IgD-negative memory B cell (primary cell): ENCODE measurements at regions not wholly inside any gene's neighbourhood (a gene's known extent, or its start where the extent isn't known, plus 50 kb on each side); places are given as distances from the start of the nearest gene placed in this dataset.
"Not testable (repeated sequence)": the region's sequence is repeated elsewhere in the genome, so short reads cannot be mapped to it uniquely, and the experiment has no call there.

Experiments used
- H3K27ac Mint-ChIP-seq, 3 donors: one replicate each; pipeline ENCODE4 v1.8.0; 2020 to 2022; ENCODE audit warnings: mild to moderate bottlenecking in 3 of 3, mixed read lengths in 3 of 3, moderate library complexity in 1 of 3
- H3K27me3 Mint-ChIP-seq: one replicate; pipeline ENCODE4 v1.8.0; 2021; ENCODE audit warnings: mixed read lengths
- H3K36me3 Mint-ChIP-seq: one replicate; pipeline ENCODE4 v1.8.0; 2020; ENCODE audit warnings: mild to moderate bottlenecking, mixed read lengths
- H3K4me1 Mint-ChIP-seq, 3 donors: one replicate each; pipeline ENCODE4 v1.8.0; 2020 to 2022; ENCODE audit warnings: mixed read lengths in 3 of 3, mild to moderate bottlenecking in 1 of 3
- H3K4me3 Mint-ChIP-seq, 4 donors: one replicate each; pipeline ENCODE4 v1.8.0; 2020 to 2022; ENCODE audit warnings: mild to moderate bottlenecking in 4 of 4, mixed read lengths in 4 of 4, moderate library complexity in 3 of 4
- H3K9me3 Mint-ChIP-seq, 3 donors: one replicate each; pipeline ENCODE4 v1.8.0; 2020 to 2021; ENCODE audit warnings: mixed read lengths in 3 of 3, mild to moderate bottlenecking in 1 of 3

DNA sequence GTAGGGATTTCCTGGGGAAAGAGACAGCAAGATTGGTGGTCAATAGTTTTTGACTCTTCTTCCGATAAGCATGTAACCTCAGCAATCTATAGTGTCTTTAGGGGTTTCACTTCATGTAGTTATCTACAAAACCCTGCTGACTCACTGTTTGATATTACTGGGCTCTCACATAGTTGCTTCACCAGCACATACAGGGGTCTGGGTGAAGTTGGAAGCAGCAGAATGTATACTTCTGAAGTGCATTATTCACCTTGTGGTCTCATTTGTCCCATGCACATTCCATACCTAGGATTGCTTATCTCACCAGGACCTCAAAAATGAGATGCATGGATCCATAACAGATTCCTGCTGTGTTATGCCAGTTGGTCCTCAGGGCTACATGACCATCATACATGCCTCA lies 280.0 kb downstream of the LRIG3 start:
- H3K27me3 Mint-ChIP-seq = no peaks in the 10 kb centered on the region
- peaks cover 0 to 3% (median 2%) of the 10 kb centered on the region in 3 donors for H3K9me3 Mint-ChIP-seq
- no peaks in the 10 kb centered on the region for H3K36me3 Mint-ChIP-seq
- H3K4me3 Mint-ChIP-seq = no peak overlapping the region
- no peak overlapping the region for H3K27ac Mint-ChIP-seq
- no peaks in the 10 kb centered on the region for H3K4me1 Mint-ChIP-seq

DNA sequence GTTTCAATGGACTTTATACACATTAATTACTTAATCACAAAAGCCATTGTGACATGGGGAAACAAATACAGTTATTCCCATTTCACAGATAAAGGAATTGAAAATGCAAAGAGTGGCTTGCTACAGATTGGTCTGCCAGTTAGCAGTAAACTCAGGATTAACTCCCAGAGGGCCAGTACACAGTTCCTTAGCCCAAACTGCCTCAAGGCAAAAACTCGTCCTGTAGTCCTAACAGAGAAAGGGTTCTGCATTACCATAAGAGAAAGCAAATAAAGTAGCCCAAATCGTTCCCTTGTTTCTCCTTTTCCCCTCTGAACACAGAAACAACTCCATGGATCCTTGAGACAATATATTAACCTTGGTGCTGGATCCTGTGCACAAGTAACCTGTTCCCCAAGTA lies 274.4 kb downstream of the LRIG3 start:
- Mint-ChIP-seq H3K4me1 (no peaks in the 10 kb centered on the region), H3K27me3 (no peaks in the 10 kb centered on the region), H3K4me3 (no peak overlapping the region)

DNA sequence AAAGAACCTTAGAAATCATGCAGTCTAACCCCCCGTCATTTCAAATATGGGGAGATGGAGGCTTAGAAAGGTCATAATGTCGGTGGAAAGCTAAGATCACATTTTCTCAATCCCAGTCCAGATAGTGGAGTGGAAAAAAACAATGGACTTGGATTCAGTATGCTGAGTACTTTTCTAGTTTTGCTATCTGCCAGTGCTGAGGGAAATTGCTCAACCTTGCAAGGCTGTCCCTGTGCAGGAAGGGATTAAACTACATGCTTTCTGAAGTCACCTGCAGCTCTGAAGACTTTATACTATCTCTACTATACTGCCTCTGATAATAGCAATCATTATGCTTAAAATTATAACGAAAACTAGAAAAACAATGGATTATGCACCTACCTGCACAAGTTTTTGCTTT lies 272.8 kb downstream of the LRIG3 start:
- no peaks in the 10 kb centered on the region for H3K4me1 Mint-ChIP-seq
- H3K9me3 Mint-ChIP-seq = peaks cover 0 to 4% (median 0%) of the 10 kb centered on the region in 3 donors
- H3K27ac Mint-ChIP-seq = no peak overlapping the region
- H3K27me3 Mint-ChIP-seq = no peaks in the 10 kb centered on the region
- H3K36me3 Mint-ChIP-seq = no peaks in the 10 kb centered on the region
- H3K4me3 Mint-ChIP-seq = no peak overlapping the region

More for the DNA sequence above, 274.4 kb downstream of the LRIG3 start:
- Mint-ChIP-seq H3K36me3 (no peaks in the 10 kb centered on the region), H3K9me3 (peaks cover 0 to 4% (median 0%) of the 10 kb centered on the region in 3 donors), H3K27ac (no peak overlapping the region)

DNA sequence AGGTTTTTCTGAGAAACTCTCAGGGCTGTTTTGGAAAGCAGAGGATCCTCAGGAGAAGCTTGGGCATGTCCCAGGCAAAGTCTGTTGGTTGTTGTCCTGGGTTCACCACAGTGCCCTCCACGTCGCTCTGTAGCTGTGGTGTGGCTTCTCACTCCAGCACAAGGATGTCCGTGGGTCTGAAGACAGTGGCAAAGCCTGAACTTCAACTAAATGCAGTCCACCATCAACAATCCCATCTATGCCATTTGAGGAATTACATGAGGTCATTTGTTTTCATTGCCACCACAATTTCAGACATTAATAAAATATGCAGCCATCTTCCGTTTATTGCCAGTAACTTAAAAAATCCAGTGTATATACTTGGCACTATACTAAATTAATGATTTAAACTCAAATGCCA lies 272.1 kb downstream of the LRIG3 start:
- H3K4me3 Mint-ChIP-seq = no peak overlapping the region
- no peaks in the 10 kb centered on the region for H3K36me3 Mint-ChIP-seq
- no peaks in the 10 kb centered on the region for H3K4me1 Mint-ChIP-seq
- no peak overlapping the region for H3K27ac Mint-ChIP-seq
- peaks cover 0 to 9% (median 0%) of the 10 kb centered on the region in 3 donors for H3K9me3 Mint-ChIP-seq
- no peaks in the 10 kb centered on the region for H3K27me3 Mint-ChIP-seq

DNA sequence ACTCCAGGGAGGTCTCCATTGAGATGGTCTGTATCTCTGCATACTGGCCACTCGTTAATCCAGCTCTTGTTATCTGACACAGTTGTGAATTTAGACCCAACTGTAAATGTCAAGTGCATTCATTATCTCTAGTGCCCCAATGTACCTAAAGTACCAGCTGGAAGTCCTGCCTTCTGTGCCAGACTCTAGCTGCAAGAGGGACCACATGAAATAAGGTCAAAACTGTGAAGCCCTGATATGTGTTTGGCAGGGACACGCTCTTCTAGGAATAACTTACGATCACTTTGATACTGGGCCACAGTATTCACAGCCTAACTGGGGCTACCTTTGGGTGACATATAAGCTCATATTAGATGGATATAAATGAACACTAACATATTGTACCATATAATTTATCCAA lies 268.5 kb downstream of the LRIG3 start:
- peaks cover 2 to 9% (median 3%) of the 10 kb centered on the region in 3 donors for H3K9me3 Mint-ChIP-seq
- H3K4me3 Mint-ChIP-seq = no peak overlapping the region
- H3K27me3 Mint-ChIP-seq = no peaks in the 10 kb centered on the region
- no peaks in the 10 kb centered on the region for H3K36me3 Mint-ChIP-seq
- H3K27ac Mint-ChIP-seq = no peak overlapping the region
- H3K4me1 Mint-ChIP-seq = no peaks in the 10 kb centered on the region

DNA sequence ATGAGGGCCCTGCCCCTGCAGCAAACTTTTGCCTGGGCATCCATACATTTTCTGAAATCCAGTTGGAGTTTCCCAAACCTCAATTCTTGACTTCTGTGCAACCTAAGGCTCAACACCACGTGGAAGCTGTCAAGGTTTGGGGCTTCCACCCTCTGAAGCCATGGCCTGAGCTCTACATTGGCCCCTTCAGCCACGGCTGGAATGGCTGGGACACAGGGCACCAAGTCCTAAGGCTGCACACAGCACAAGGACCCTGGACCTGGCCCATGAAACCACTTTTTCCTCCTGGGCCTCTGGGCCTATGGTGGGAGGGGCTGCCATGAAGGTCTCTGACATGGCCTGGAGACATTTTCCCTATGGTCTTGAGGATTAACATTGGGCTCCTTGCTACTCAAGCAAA lies 266.3 kb downstream of the LRIG3 start:
- H3K36me3 Mint-ChIP-seq = no peaks in the 10 kb centered on the region
- H3K27me3 Mint-ChIP-seq = no peaks in the 10 kb centered on the region
- no peak overlapping the region for H3K4me3 Mint-ChIP-seq
- peaks cover 2 to 6% (median 4%) of the 10 kb centered on the region in 3 donors for H3K9me3 Mint-ChIP-seq
- no peak overlapping the region for H3K27ac Mint-ChIP-seq
- H3K4me1 Mint-ChIP-seq = no peaks in the 10 kb centered on the region

DNA sequence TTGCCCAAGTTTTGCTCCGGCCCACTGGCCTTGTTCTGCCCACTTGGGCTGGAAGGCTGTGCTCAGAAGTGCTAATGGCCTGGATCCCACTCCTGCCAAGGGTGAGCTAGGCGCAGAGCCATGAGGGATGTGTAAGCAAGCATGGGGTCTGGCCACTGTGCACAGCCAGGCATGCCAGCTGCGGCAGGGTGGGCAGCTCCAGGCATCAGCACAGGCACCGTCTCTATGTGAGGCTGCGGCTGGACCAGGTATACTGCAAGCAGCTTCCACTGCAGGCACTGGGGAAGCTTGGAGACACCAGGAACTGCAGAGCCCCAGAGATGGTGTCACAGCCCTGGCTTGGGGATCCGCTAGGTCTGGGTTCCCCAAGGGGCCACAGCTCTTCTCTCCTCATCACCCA lies 264.9 kb downstream of the LRIG3 start:
- Mint-ChIP-seq H3K27ac (no peak overlapping the region), H3K4me3 (no peak overlapping the region), H3K9me3 (peaks cover 2 to 7% (median 4%) of the 10 kb centered on the region in 3 donors), H3K36me3 (no peaks in the 10 kb centered on the region), H3K27me3 (no peaks in the 10 kb centered on the region), H3K4me1 (no peaks in the 10 kb centered on the region)

DNA sequence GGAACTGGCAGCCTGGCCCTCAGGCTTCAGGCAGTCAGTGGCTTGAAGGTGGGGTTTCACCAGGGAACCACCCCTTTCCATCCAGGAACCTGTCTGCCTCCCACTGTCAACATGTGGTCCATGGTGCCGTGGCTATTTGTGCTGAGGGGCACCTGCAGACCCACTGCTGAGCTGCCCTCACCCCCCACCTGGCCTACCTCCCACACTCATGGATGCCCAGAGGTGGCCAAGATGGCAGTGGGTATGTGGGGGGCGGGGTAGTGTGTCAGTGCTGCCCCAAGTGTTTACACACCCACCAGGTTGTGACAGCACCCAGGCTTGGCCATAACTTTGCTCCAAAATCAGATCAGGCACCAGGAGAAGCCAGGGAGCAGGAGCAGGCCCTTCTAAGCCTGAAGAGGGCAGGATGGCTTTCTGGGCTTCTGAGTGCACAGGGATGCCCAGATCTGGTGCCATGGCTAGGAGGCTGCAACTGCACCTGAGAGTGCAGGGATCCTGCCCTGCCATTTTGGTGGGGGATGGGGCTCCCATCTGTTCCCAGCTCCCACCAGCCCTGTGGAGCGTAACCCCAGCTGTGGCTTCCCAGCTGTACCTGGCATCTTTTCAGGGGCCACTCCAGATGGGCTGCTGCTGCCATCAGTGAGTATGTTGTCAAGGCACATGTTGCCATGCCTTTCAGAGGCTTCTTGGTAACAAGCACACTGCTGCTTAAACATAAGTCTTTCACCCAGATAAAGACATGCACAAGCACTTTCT lies 263.9 kb downstream of the LRIG3 start:
- no peaks in the 10 kb centered on the region for H3K27me3 Mint-ChIP-seq
- no peak overlapping the region for H3K4me3 Mint-ChIP-seq
- peaks cover 2 to 11% (median 4%) of the 10 kb centered on the region in 3 donors for H3K9me3 Mint-ChIP-seq
- no peaks in the 10 kb centered on the region for H3K4me1 Mint-ChIP-seq
- H3K27ac Mint-ChIP-seq = no peak overlapping the region
- H3K36me3 Mint-ChIP-seq = no peaks in the 10 kb centered on the region

DNA sequence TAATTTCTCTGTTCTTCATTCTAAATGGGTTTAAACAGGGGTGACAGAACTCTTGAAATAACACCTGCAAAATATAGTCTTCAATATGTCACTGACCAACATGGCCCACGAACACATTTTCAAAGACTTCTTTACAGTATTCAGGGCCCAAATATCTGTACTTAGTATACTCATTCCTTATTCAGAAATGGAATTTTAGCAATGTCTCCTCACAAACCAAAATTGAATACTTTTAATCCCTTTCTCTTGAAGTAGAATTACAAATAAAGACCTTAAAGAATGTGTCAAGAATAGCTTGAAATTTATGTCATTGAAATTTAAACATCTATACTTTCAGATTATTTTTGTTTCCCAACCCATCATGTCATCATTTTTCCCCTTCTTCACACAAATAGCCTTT lies 263.1 kb downstream of the LRIG3 start:
- Mint-ChIP-seq H3K9me3 (peaks cover 2 to 11% (median 4%) of the 10 kb centered on the region in 3 donors), H3K36me3 (no peaks in the 10 kb centered on the region), H3K27ac (no peak overlapping the region), H3K27me3 (no peaks in the 10 kb centered on the region), H3K4me1 (no peaks in the 10 kb centered on the region), H3K4me3 (no peak overlapping the region)

DNA sequence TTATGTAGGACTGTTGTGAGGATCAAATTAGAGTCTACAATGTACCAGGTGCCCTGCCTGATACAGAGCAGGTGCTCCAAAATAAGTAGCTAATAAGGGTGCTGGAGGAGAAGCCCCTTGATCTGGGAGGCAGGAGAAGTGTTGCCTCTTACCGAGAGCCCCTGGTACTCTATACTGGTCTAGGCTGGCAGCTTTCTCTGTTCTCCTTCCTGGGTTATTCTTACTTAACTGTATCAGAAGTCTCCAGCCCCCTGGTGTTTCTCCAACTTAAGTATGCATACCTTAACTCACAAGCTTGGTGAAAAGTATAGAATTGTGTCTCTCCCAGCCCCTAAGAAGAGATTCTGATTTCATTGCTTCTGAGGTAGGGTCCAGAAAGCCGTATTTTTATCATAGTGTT lies 254.9 kb downstream of the LRIG3 start:
- Mint-ChIP-seq H3K27ac (no peak overlapping the region), H3K36me3 (no peaks in the 10 kb centered on the region), H3K9me3 (peaks cover 0 to 16% (median 3%) of the 10 kb centered on the region in 3 donors), H3K4me3 (no peak overlapping the region), H3K27me3 (no peaks in the 10 kb centered on the region), H3K4me1 (no peaks in the 10 kb centered on the region)

DNA sequence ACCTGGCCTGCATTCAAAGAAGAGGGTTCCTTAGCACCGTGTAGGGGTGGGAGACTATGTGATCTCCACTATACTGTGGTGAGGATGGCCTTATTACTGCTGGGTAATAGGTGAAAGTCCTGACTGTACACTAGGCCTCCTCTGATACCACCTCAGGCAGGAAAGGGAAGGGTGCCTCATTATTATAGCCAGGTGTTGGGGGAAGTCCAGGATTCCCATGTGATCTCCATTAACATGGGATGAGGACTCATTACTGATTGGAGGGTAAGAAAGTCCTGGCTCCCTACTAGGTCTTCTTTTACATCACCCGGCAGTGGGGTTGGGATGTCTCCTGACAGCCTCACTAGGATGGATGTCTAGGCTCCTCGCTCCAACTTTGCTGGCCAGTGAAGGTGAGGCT lies 252.1 kb downstream of the LRIG3 start:
- H3K27me3 Mint-ChIP-seq = no peaks in the 10 kb centered on the region
- H3K4me3 Mint-ChIP-seq = no peak overlapping the region
- H3K9me3 Mint-ChIP-seq = peaks cover 2 to 18% (median 5%) of the 10 kb centered on the region in 3 donors
- H3K4me1 Mint-ChIP-seq = no peaks in the 10 kb centered on the region
- H3K27ac Mint-ChIP-seq = no peak overlapping the region
- no peaks in the 10 kb centered on the region for H3K36me3 Mint-ChIP-seq

DNA sequence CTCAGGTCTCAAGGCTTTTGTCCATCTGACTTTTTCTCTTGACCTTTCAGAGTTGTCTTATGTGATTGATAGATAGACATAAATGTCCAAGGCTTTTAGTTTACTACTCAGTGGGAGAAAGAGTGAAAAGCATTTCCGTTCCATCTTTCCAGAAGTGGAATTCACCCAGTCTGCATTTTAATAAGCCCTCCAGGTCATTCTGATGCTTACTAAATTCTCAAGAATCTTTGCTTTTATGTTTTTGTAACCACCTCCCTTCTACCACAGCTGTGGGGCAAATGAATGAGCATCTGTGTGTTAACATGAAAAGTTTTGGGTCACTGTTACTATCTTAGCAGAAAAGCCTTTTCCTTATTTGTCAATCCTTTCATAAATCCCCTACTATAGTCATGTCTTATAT lies 251.4 kb downstream of the LRIG3 start:
- H3K4me3 Mint-ChIP-seq = no peak overlapping the region
- H3K9me3 Mint-ChIP-seq = peaks cover 2 to 15% (median 4%) of the 10 kb centered on the region in 3 donors
- no peak overlapping the region for H3K27ac Mint-ChIP-seq
- H3K27me3 Mint-ChIP-seq = no peaks in the 10 kb centered on the region
- H3K4me1 Mint-ChIP-seq = no peaks in the 10 kb centered on the region
- H3K36me3 Mint-ChIP-seq = no peaks in the 10 kb centered on the region

DNA sequence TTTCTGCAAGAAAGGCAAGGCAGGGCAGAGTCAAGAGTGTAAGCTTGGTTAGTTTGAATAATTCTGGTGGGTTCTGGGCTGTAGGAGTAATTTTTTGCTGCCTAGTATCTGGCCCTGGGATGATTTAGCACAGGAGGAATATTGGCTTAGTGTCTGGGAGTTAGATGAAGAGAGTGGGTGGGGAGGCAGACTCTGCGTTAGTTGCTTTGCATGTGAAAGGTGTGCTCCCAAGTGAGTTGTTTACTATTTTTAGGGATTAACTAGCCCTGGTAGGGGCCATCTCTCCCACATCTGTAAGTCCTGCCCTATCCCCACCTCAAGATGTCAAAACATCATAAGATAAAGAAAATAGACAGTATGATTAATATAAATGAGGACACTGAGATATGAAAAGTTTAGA lies 249.7 kb downstream of the LRIG3 start:
- Mint-ChIP-seq H3K4me3 (no peak overlapping the region), H3K27ac (no peak overlapping the region), H3K9me3 (peaks cover 2 to 15% (median 2%) of the 10 kb centered on the region in 3 donors), H3K36me3 (no peaks in the 10 kb centered on the region), H3K4me1 (no peaks in the 10 kb centered on the region), H3K27me3 (no peaks in the 10 kb centered on the region)

DNA sequence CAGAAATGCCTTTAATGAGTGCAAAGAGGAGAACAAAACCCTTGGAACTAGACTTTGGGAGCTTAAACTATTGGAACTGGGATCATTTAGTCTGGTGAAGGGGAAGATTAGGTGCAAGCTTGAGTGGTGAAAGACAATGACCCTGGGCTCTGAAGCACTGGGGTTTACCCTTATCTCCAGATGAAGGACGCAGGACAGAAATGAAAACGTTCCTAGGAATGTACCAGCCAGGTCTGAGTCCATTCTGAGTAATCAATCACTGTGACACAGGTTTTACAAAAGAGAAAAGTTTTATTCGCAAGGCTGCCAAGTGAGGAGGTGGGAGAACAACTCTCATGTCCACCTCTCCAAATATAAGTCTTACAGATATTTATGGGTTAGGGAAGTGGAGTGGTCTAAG lies 249.1 kb downstream of the LRIG3 start:
- Mint-ChIP-seq H3K27me3 (no peaks in the 10 kb centered on the region), H3K4me3 (no peak overlapping the region), H3K9me3 (peaks cover 2 to 15% (median 2%) of the 10 kb centered on the region in 3 donors), H3K27ac (no peak overlapping the region), H3K4me1 (no peaks in the 10 kb centered on the region), H3K36me3 (no peaks in the 10 kb centered on the region)

DNA sequence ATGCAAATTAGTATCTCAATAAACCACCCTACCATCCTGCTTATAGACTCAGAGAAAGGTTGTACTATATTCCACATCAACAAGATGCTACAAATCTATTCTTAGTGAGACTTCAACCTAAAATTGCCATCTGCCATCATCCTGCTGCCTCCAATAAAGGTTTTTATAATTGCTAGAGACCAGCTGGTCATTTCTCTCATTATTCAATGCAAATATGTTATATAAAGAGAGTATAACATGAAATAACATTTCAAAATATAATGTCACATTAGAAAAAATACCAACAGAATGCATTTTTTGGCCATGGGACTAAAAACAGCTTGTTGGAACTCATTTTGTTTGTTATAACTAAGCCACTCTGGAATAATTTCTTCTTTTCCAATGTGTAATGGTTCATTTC lies 247.3 kb downstream of the LRIG3 start:
- Mint-ChIP-seq H3K4me1 (no peaks in the 10 kb centered on the region), H3K9me3 (peaks cover 3 to 11% (median 4%) of the 10 kb centered on the region in 3 donors), H3K4me3 (no peak overlapping the region), H3K27ac (no peak overlapping the region), H3K27me3 (no peaks in the 10 kb centered on the region), H3K36me3 (peaks cover 3% of the 10 kb centered on the region)

DNA sequence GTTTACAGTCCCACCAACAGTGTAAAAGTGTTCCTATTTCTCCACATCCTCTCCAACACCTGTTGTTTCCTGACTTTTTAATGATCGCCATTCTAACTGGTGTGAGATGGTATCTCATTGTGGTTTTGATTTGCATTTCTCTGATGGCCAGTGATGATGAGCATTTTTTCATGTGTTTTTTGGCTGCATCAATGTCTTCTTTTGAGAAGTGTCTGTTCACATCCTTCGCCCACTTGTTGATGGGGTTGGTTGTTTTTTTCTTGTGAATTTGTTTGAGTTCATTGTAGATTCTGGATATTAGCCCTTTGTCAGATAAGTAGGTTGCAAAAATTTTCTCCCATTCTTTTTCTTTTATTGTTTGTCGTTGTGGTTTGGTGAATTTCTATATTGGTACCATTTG lies 242.5 kb downstream of the LRIG3 start:
- not testable (repeated sequence) for H3K4me3 Mint-ChIP-seq, H3K27ac Mint-ChIP-seq, H3K36me3 Mint-ChIP-seq, H3K4me1 Mint-ChIP-seq, H3K27me3 Mint-ChIP-seq
- H3K9me3 Mint-ChIP-seq = peaks cover 4 to 11% (median 6%) of the 10 kb centered on the region in 3 donors
